HCT116 (cell line): ENCODE measurements at regions not wholly inside any gene's neighbourhood (a gene's known extent, or its start where the extent isn't known, plus 50 kb on each side); places are given as distances from the start of the nearest gene placed in this dataset.

Experiments
- ATAC-seq: fragments of 200-7000 bp; cut with Tn5 transposase; 2 replicates; pipeline ENCODE4 v1.9.1; 2020; ENCODE audit warnings: mild to moderate bottlenecking, moderate library complexity
- BruUV-seq: library from RNA; stranded (reverse); fragments of 400-500 nt; replicated peaks from 2 replicates; lab custom pipeline; 2021; lab: Mats Ljungman, UMichigan
- CTCF ChIA-PET: fragments of 300-600 bp; sonication (Branson Sonifier 250); formaldehyde crosslinking; loops from one replicate; lab custom pipeline; 2021; ENCODE audit warnings: antibody characterized with exemption; lab: Charles Lee
- POLR2A ChIA-PET: fragments of 300-600, 350-600 bp; sonication (Branson Sonifier 250); formaldehyde crosslinking; loops from one replicate; lab custom pipeline; 2021; ENCODE audit warnings: antibody characterized with exemption; lab: Charles Lee
- RAD21 ChIA-PET, 2 experiments: fragments of 300-600 bp; sonication (Branson Sonifier 250); formaldehyde crosslinking; loops; one replicate each; lab custom pipeline; 2023; ENCODE audit warnings: low total read pairs in 2 of 2; ENCODE audit not compliant: uncharacterized antibody in 2 of 2, unreplicated experiment in 2 of 2, low non-redundant PET in 1 of 2; lab: Charles Lee
- DNase-seq: peaks from one replicate; pipeline ENCODE4 v3.0.0-alpha.2; 2010; ENCODE audit warnings: low read depth, low spot score
- H2AFZ ChIP-seq: fragments of 200-600 bp; shearing (Covaris generic), sonication (generic); 2 replicates; pipeline ENCODE4 v1.6.1; 2017; ENCODE audit warnings: low read depth, mixed run types, mixed read lengths, antibody characterized with exemption, low read length; ENCODE audit not compliant: poor library complexity, severe bottlenecking
- H3K27ac ChIP-seq: 2 replicates; pipeline ENCODE4 v1.5.1; 2012; ENCODE audit warnings: low read depth, low read length
- H3K27me3 ChIP-seq: fragments of 200-600 bp; sonication (generic); 2 replicates; pipeline ENCODE4 v1.6.1; 2016; ENCODE audit warnings: mixed run types, low read length, mixed read lengths; ENCODE audit not compliant: insufficient read depth
- H3K36me3 ChIP-seq, 2 experiments: fragments of 200-500 bp in 1 of 2; fragments of 200-600 bp in 1 of 2; sonication (Bioruptor generic) in 1 of 2; sonication (generic) in 1 of 2; 2 replicates each; pipeline versions ENCODE4 v1.5.1 to v1.6.1; 2014 to 2016; ENCODE audit warnings: low read length in 2 of 2, inconsistent platforms in 1 of 2, mixed read lengths in 1 of 2, mixed run types in 1 of 2; ENCODE audit not compliant: insufficient read depth in 2 of 2, control insufficient read depth in 1 of 2
- H3K4me1 ChIP-seq, 2 experiments: fragments of 200-600 bp in 1 of 2; sonication (generic) in 1 of 2; 2 replicates each; pipeline versions ENCODE4 v1.5.1 to v1.6.1; 2012 to 2017; ENCODE audit warnings: low read length in 2 of 2, inconsistent platforms in 1 of 2, mild to moderate bottlenecking in 1 of 2, mixed read lengths in 1 of 2, mixed run types in 1 of 2, moderate library complexity in 1 of 2; ENCODE audit not compliant: insufficient read depth in 2 of 2, control insufficient read depth in 1 of 2
- H3K4me2 ChIP-seq: fragments of 200-600 bp; sonication (generic); 2 replicates; pipeline ENCODE4 v1.6.1; 2017; ENCODE audit warnings: mixed run types, low read length, mixed read lengths
- H3K4me3 ChIP-seq, 2 experiments: fragments of 200-600 bp in 1 of 2; sonication (generic) in 1 of 2; replicated peaks in 1 of 2; 2 replicates each; pipeline ENCODE4 v1.5.1; 2011 to 2016; ENCODE audit warnings: low read length in 2 of 2, control low read depth in 1 of 2, low read depth in 1 of 2, mild to moderate bottlenecking in 1 of 2, mixed read lengths in 1 of 2, mixed run types in 1 of 2
- H3K79me2 ChIP-seq: fragments of 200-600 bp; sonication (generic); 2 replicates; pipeline ENCODE4 v1.6.1; 2017; ENCODE audit warnings: mild to moderate bottlenecking, mixed run types, low read length, moderate library complexity, mixed read lengths; ENCODE audit not compliant: insufficient read depth
- H3K9ac ChIP-seq: fragments of 200-600 bp; sonication (generic); 2 replicates; pipeline ENCODE4 v1.6.1; 2016; ENCODE audit warnings: low read length, mixed read lengths
- H3K9me2 ChIP-seq: fragments of 200-600 bp; sonication (generic), shearing (Covaris generic); 2 replicates; pipeline ENCODE4 v1.6.1; 2017; ENCODE audit warnings: mixed run types, mild to moderate bottlenecking, moderate library complexity; ENCODE audit not compliant: insufficient read depth
- H3K9me3 ChIP-seq, 2 experiments: fragments of 200-500 bp in 1 of 2; fragments of 200-600 bp in 1 of 2; sonication (Bioruptor generic) in 1 of 2; sonication (generic) in 1 of 2; 2 replicates each; pipeline ENCODE4 v1.6.1; 2014 to 2017; ENCODE audit warnings: low read length in 2 of 2, mixed read lengths in 2 of 2, inconsistent platforms in 1 of 2, low read depth in 1 of 2, mild to moderate bottlenecking in 1 of 2, mixed run types in 1 of 2, moderate library complexity in 1 of 2; ENCODE audit not compliant: control insufficient read depth in 1 of 2, insufficient read depth in 1 of 2
- H4K20me1 ChIP-seq: fragments of 200-600 bp; sonication (generic), shearing (Covaris generic); 2 replicates; pipeline ENCODE4 v1.6.1; 2017; ENCODE audit warnings: mixed run types, mild to moderate bottlenecking, moderate library complexity; ENCODE audit not compliant: insufficient read depth
- ATF3 ChIP-seq: IDR thresholded peaks from 2 replicates; pipeline ENCODE4 v1.6.1; 2012
- CEBPB ChIP-seq: IDR thresholded peaks from 2 replicates; pipeline ENCODE4 v1.6.1; 2012; ENCODE audit warnings: low read depth
- intact Hi-C: fragments of 100-400 bp; cut with micrococcal nuclease; formaldehyde crosslinking; loops from 2 replicates; pipeline ENCODE4 v1.10.0; 2022

GRCh38 chr4:146585761-146586333 is 52.8 kb upstream of the POU4F2 start:
- H3K9me3 ChIP-seq, result no peaks in the 10 kb centered on the region
- H2AFZ ChIP-seq, result no peak overlapping the region
- H3K4me1 ChIP-seq, result no peaks in the 10 kb centered on the region
- no peaks in the 10 kb centered on the region for H3K36me3 ChIP-seq
- no peak overlapping the region for H3K9ac ChIP-seq
- no TSS peak for BruUV-seq
- TF ChIP-seq CEBPB (0 out of 2 replicates have a peak, but pooled peaks have one; percentile 44), ATF3 (no peak)
- no peaks in the 10 kb centered on the region for H3K9me2 ChIP-seq
- RAD21 ChIA-PET, result no interaction called here
- ATAC-seq, result no peak
- peaks cover 8% of the 10 kb centered on the region; the same call in 1 of the 2 replicates for H3K27me3 ChIP-seq
- POLR2A ChIA-PET, result no interaction called here
- no peaks in the 10 kb centered on the region for H3K79me2 ChIP-seq
- no peak overlapping the region for H3K27ac ChIP-seq
- intact Hi-C loops, result no loop called here
- H4K20me1 ChIP-seq, result no peaks in the 10 kb centered on the region
- DNase-seq, result no peak
- no peak overlapping the region for H3K4me2 ChIP-seq
- no peak overlapping the region for H3K4me3 ChIP-seq
- CTCF ChIA-PET, result no interaction called here
